ENCODE measurements at regions not wholly inside any gene's neighbourhood (a gene's known extent, or its start where the extent isn't known, plus 50 kb on each side); places are given as distances from the start of the nearest gene placed in this dataset.
"Not testable (repeated sequence)": the region's sequence is repeated elsewhere in the genome, so short reads cannot be mapped to it uniquely, and the experiment has no call there.

DNA sequence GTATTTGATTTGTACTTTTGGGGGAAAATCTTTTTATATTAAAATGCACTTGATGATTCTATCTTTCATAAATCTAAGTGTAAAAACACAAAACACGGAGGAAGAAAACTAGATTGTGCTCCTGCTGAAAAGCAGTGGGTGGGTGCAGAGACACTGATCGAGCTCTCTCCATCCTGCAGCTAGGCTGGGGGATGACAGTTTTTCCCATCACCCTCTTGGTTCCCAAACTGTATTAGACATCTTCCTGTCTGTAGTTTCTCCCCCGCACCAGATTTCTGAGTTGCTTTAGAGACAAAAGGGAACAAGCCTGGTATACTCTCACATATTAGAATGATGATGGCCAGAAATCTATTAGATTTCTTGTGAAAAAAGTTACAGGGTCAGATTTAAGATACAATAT is 99.6 kb downstream of the FAM114A2 start:
- Histone ChIP-seq H2AFZ (ENCODE audit: low read length, unreplicated experiment) (no peak overlapping the region), H3K27ac (ENCODE audit: low read depth, low read length) (no peak overlapping the region), H3K36me3 (ENCODE audit: insufficient read depth, low read length) (no peaks in the 10 kb centered on the region), H3K79me2 (ENCODE audit: control insufficient read depth, insufficient read depth, low read length, unreplicated experiment) (no peaks in the 10 kb centered on the region), H3K27me3 (ENCODE audit: insufficient read depth, low read length) (no peaks in the 10 kb centered on the region), H3K4me3 (ENCODE audit: low read depth, low read length) (no peak overlapping the region), H3K4me1 (ENCODE audit: control insufficient read depth, insufficient read depth, low read length, unreplicated experiment) (no peaks in the 10 kb centered on the region)

DNA sequence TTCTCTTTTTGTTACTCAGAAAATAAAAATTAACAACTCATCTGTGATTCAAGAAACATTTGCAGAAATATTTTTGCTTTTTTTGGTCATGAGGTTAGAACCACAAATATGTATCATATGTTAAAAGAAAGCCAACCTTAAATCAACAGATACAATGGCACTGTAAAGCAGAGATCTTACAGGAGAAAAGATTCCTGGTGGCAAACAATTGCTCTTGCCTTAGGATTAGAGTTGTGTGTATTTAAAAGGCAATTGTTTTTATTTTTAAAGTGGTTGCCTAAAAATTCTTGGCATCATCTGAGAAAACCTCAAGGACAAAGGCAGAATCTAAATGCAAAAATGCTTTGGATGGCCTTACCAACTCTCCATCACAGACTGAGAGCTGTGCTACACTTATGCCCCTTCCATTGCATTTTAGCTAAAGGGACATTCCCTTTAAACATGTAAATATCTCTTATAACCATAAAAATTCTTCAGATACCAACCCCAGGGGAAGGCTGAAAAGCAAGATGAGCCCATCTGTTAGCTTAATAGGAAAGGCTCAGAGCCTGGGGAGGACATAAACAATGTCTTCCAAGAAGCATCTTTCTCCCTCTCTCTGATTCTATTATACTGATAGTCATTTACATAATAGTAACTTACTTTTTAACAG is 100.4 kb downstream of the FAM114A2 start:
- Histone ChIP-seq H2AFZ (ENCODE audit: low read length, unreplicated experiment) (no peak overlapping the region), H3K4me3 (ENCODE audit: low read depth, low read length) (no peak overlapping the region), H3K27me3 (ENCODE audit: insufficient read depth, low read length) (no peaks in the 10 kb centered on the region)

GRCh38 chr5:153937661-153938060 is 101.0 kb downstream of the FAM114A2 start:
- Histone ChIP-seq H3K4me3 (ENCODE audit: low read depth, low read length) (no peak overlapping the region), H3K4me1 (ENCODE audit: control insufficient read depth, insufficient read depth, low read length, unreplicated experiment) (no peaks in the 10 kb centered on the region), H3K79me2 (ENCODE audit: control insufficient read depth, insufficient read depth, low read length, unreplicated experiment) (no peaks in the 10 kb centered on the region), H3K27ac (ENCODE audit: low read depth, low read length) (no peak overlapping the region), H3K27me3 (ENCODE audit: insufficient read depth, low read length) (no peaks in the 10 kb centered on the region), H3K36me3 (ENCODE audit: insufficient read depth, low read length) (no peaks in the 10 kb centered on the region), H2AFZ (ENCODE audit: low read length, unreplicated experiment) (no peak overlapping the region)

More for the DNA sequence above, 100.4 kb downstream of the FAM114A2 start:
- H3K4me1 ChIP-seq (ENCODE audit: control insufficient read depth, insufficient read depth, low read length, unreplicated experiment): no peaks in the 10 kb centered on the region
- H3K36me3 ChIP-seq (ENCODE audit: insufficient read depth, low read length): no peaks in the 10 kb centered on the region
- no peaks in the 10 kb centered on the region for H3K79me2 ChIP-seq (ENCODE audit: control insufficient read depth, insufficient read depth, low read length, unreplicated experiment)
- no peak overlapping the region for H3K27ac ChIP-seq (ENCODE audit: low read depth, low read length)

DNA sequence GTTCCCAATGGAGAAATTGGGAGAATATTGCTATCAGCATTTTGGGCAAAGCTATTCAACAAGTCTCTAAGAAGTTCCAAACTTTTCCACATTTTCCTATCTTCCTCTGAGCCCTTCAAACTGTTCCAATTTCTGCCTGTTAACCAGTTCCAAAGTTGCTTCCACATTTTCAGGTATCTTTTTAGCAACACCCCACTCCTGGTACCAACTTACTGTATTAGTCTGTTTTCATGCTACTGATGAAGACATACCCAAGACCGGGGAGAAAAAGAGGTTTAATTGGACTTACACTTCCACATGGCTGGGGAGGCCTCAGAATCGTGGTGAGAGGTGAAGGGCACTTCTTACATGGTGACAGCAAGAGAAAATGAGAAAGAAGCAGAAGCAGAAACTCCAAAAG is 103.6 kb downstream of the FAM114A2 start:
- not testable (repeated sequence) for H2AFZ ChIP-seq (ENCODE audit: low read length, unreplicated experiment); H3K27me3 ChIP-seq (ENCODE audit: insufficient read depth, low read length); H3K27ac ChIP-seq (ENCODE audit: low read depth, low read length); H3K4me1 ChIP-seq (ENCODE audit: control insufficient read depth, insufficient read depth, low read length, unreplicated experiment); H3K79me2 ChIP-seq (ENCODE audit: control insufficient read depth, insufficient read depth, low read length, unreplicated experiment); H3K4me3 ChIP-seq (ENCODE audit: low read depth, low read length); H3K36me3 ChIP-seq (ENCODE audit: insufficient read depth, low read length)

GRCh38 chr5:153926201-153926600 is 112.5 kb downstream of the FAM114A2 start:
- H2AFZ ChIP-seq (ENCODE audit: low read length, unreplicated experiment): no peak overlapping the region
- H3K27ac ChIP-seq (ENCODE audit: low read depth, low read length): no peak overlapping the region
- H3K4me1 ChIP-seq (ENCODE audit: control insufficient read depth, insufficient read depth, low read length, unreplicated experiment): no peaks in the 10 kb centered on the region
- no peaks in the 10 kb centered on the region for H3K36me3 ChIP-seq (ENCODE audit: insufficient read depth, low read length)
- H3K79me2 ChIP-seq (ENCODE audit: control insufficient read depth, insufficient read depth, low read length, unreplicated experiment): no peaks in the 10 kb centered on the region
- no peak overlapping the region for H3K4me3 ChIP-seq (ENCODE audit: low read depth, low read length)
- peaks cover 5% of the 10 kb centered on the region for H3K27me3 ChIP-seq (ENCODE audit: insufficient read depth, low read length)

DNA sequence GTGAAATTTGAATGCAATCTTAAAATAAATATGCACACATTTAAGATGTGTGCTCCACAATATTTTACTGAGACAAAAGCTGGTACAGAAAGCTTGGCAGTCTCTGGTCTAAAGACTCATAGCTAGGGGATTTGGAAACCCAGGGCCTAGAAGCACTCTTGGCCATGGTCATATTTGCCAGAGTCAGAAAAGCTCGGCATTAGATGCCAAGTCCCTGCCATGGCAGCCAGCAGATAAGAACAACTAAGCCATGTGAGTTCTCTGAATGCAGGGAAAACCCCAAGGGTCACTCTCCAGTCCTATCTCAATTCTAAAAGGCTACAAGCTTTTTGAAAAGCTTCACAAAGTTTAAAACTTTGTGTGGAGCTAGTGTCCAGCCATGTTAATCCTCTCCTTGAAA is 119.5 kb downstream of the FAM114A2 start:
- no peaks in the 10 kb centered on the region for H3K4me1 ChIP-seq (ENCODE audit: control insufficient read depth, insufficient read depth, low read length, unreplicated experiment)
- no peak overlapping the region for H2AFZ ChIP-seq (ENCODE audit: low read length, unreplicated experiment)
- no peak overlapping the region for H3K4me3 ChIP-seq (ENCODE audit: low read depth, low read length)
- H3K79me2 ChIP-seq (ENCODE audit: control insufficient read depth, insufficient read depth, low read length, unreplicated experiment): no peaks in the 10 kb centered on the region
- peaks cover 5% of the 10 kb centered on the region for H3K27me3 ChIP-seq (ENCODE audit: insufficient read depth, low read length)
- H3K27ac ChIP-seq (ENCODE audit: low read depth, low read length): no peak overlapping the region
- no peaks in the 10 kb centered on the region for H3K36me3 ChIP-seq (ENCODE audit: insufficient read depth, low read length)

GRCh38 chr5:153907170-153907775 is 131.4 kb downstream of the FAM114A2 start:
- H3K79me2 ChIP-seq (ENCODE audit: control insufficient read depth, insufficient read depth, low read length, unreplicated experiment): no peaks in the 10 kb centered on the region
- H2AFZ ChIP-seq (ENCODE audit: low read length, unreplicated experiment): no peak overlapping the region
- no peak overlapping the region for H3K4me3 ChIP-seq (ENCODE audit: low read depth, low read length)

GRCh38 chr5:153905219-153905618 is 133.5 kb downstream of the FAM114A2 start:
- Histone ChIP-seq H3K27ac (ENCODE audit: low read depth, low read length) (no peak overlapping the region), H2AFZ (ENCODE audit: low read length, unreplicated experiment) (no peak overlapping the region), H3K27me3 (ENCODE audit: insufficient read depth, low read length) (no peaks in the 10 kb centered on the region), H3K4me3 (ENCODE audit: low read depth, low read length) (no peak overlapping the region), H3K79me2 (ENCODE audit: control insufficient read depth, insufficient read depth, low read length, unreplicated experiment) (no peaks in the 10 kb centered on the region), H3K4me1 (ENCODE audit: control insufficient read depth, insufficient read depth, low read length, unreplicated experiment) (peaks cover 3% of the 10 kb centered on the region), H3K36me3 (ENCODE audit: insufficient read depth, low read length) (no peaks in the 10 kb centered on the region)

More at GRCh38 chr5:153907170-153907775, 131.4 kb downstream of the FAM114A2 start:
- H3K27ac ChIP-seq (ENCODE audit: low read depth, low read length): no peak overlapping the region
- H3K4me1 ChIP-seq (ENCODE audit: control insufficient read depth, insufficient read depth, low read length, unreplicated experiment): no peaks in the 10 kb centered on the region
- no peaks in the 10 kb centered on the region for H3K27me3 ChIP-seq (ENCODE audit: insufficient read depth, low read length)
- no peaks in the 10 kb centered on the region for H3K36me3 ChIP-seq (ENCODE audit: insufficient read depth, low read length)

DNA sequence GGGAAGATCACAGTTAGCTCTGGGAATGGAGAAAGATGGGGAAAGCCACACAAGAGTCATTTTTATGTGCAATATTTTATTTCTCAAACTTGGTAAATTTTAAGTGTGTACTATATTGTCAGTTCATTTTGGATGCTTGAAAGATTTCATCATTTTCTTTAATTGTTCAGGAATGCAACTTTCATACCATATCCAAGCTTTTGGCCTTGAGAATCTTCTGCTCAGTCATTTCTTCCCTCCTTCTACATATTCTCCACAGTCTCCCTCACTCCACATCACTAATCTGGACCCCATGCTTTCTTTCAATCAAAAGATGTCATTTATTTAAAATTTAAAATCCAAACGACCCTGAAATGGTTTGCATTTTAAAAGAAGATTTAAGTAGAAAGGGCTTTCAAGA is 135.4 kb downstream of the FAM114A2 start:
- no peak overlapping the region for H3K27ac ChIP-seq (ENCODE audit: low read depth, low read length)
- H3K36me3 ChIP-seq (ENCODE audit: insufficient read depth, low read length): no peaks in the 10 kb centered on the region
- peaks cover 8% of the 10 kb centered on the region for H3K4me1 ChIP-seq (ENCODE audit: control insufficient read depth, insufficient read depth, low read length, unreplicated experiment)
- no peaks in the 10 kb centered on the region for H3K79me2 ChIP-seq (ENCODE audit: control insufficient read depth, insufficient read depth, low read length, unreplicated experiment)
- H3K27me3 ChIP-seq (ENCODE audit: insufficient read depth, low read length): no peaks in the 10 kb centered on the region
- H2AFZ ChIP-seq (ENCODE audit: low read length, unreplicated experiment): no peak overlapping the region
- H3K4me3 ChIP-seq (ENCODE audit: low read depth, low read length): no peak overlapping the region

DNA sequence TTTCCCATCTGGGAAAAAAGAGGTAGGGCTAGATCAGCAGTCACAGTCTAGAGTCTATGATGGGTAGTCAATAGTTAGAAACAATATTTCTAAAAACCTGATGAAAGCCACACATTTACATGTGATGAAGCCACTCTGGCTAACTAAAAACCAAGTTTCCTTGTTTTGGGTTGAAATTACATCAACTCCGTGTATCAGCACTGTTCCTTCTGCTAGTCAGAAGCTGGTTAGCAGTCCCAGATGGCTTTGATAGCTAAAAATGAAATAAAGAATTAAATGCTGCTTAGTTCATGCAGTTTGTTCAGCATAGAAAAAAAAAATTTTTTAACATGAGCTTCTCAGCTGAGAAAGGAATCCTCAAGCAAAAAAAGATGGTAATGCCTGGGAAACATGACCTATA is 136.7 kb downstream of the FAM114A2 start:
- Histone ChIP-seq H3K4me1 (ENCODE audit: control insufficient read depth, insufficient read depth, low read length, unreplicated experiment) (peaks cover 9% of the 10 kb centered on the region), H2AFZ (ENCODE audit: low read length, unreplicated experiment) (no peak overlapping the region), H3K79me2 (ENCODE audit: control insufficient read depth, insufficient read depth, low read length, unreplicated experiment) (no peaks in the 10 kb centered on the region), H3K36me3 (ENCODE audit: insufficient read depth, low read length) (no peaks in the 10 kb centered on the region), H3K27me3 (ENCODE audit: insufficient read depth, low read length) (no peaks in the 10 kb centered on the region), H3K27ac (ENCODE audit: low read depth, low read length) (no peak overlapping the region), H3K4me3 (ENCODE audit: low read depth, low read length) (no peak overlapping the region)

GRCh38 chr5:153901449-153901848 is 137.3 kb downstream of the FAM114A2 start:
- no peak overlapping the region for H3K27ac ChIP-seq (ENCODE audit: low read depth, low read length)
- H2AFZ ChIP-seq (ENCODE audit: low read length, unreplicated experiment): no peak overlapping the region
- H3K79me2 ChIP-seq (ENCODE audit: control insufficient read depth, insufficient read depth, low read length, unreplicated experiment): no peaks in the 10 kb centered on the region
- H3K36me3 ChIP-seq (ENCODE audit: insufficient read depth, low read length): no peaks in the 10 kb centered on the region
- no peak overlapping the region for H3K4me3 ChIP-seq (ENCODE audit: low read depth, low read length)
- peaks cover 15% of the 10 kb centered on the region for H3K4me1 ChIP-seq (ENCODE audit: control insufficient read depth, insufficient read depth, low read length, unreplicated experiment)
- H3K27me3 ChIP-seq (ENCODE audit: insufficient read depth, low read length): no peaks in the 10 kb centered on the region

All from ACC112 (cell line).